AG08395 (cell line): ENCODE measurements at regions not wholly inside any gene's neighbourhood (a gene's known extent, or its start where the extent isn't known, plus 50 kb on each side); places are given as distances from the start of the nearest gene placed in this dataset.

Experiments
- DNase-seq: peaks from one replicate; pipeline ENCODE4 v3.0.0; 2012; ENCODE audit warnings: mixed read lengths, low spot score

GRCh38 chr3:68057637-68058320, 403.4 kb upstream of the SUCLG2 start:
- DNase-seq, result no peak

- no peak for DNase-seq
Observed at GRCh38 chr3:68056556-68056955, 402.1 kb upstream of the SUCLG2 start.

GRCh38 chr3:68055215-68055614, 400.8 kb upstream of the SUCLG2 start:
- no peak for DNase-seq

- no peak for DNase-seq
Observed at GRCh38 chr3:68049776-68050175, 395.4 kb upstream of the SUCLG2 start.

- DNase-seq, result no peak
Observed at GRCh38 chr3:68045976-68046375, 391.6 kb upstream of the SUCLG2 start.

GRCh38 chr3:68033867-68034266, 379.5 kb upstream of the SUCLG2 start:
- no peak for DNase-seq

GRCh38 chr3:68032209-68032608, 377.8 kb upstream of the SUCLG2 start:
- DNase-seq, result no peak

- DNase-seq, result no peak
Observed at GRCh38 chr3:68025189-68025588, 370.8 kb upstream of the SUCLG2 start.

- no peak for DNase-seq
Observed at GRCh38 chr3:68019876-68020275, 365.5 kb upstream of the SUCLG2 start.

GRCh38 chr3:68018275-68018674, 363.9 kb upstream of the SUCLG2 start:
- no peak for DNase-seq

GRCh38 chr3:68017069-68017468, 362.7 kb upstream of the SUCLG2 start:
- DNase-seq, result no peak

GRCh38 chr3:68009900-68010299, 355.5 kb upstream of the SUCLG2 start:
- DNase-seq, result no peak

- no peak for DNase-seq
Observed at GRCh38 chr3:68007621-68008226, 353.3 kb upstream of the SUCLG2 start.

GRCh38 chr3:68006646-68007045, 352.2 kb upstream of the SUCLG2 start:
- DNase-seq, result no peak

GRCh38 chr3:68004091-68004490, 349.7 kb upstream of the SUCLG2 start:
- DNase-seq, result no peak

- no peak for DNase-seq
Observed at GRCh38 chr3:67998281-67998680, 343.9 kb upstream of the SUCLG2 start.

GRCh38 chr3:67995206-67995605, 340.8 kb upstream of the SUCLG2 start:
- no peak for DNase-seq

GRCh38 chr3:67986706-67987105, 332.3 kb upstream of the SUCLG2 start:
- DNase-seq, result no peak

GRCh38 chr3:67983166-67983565, 328.8 kb upstream of the SUCLG2 start:
- no peak for DNase-seq

- no peak for DNase-seq
Observed at GRCh38 chr3:67981077-67981476, 326.7 kb upstream of the SUCLG2 start.

GRCh38 chr3:67979342-67979741, 324.9 kb upstream of the SUCLG2 start:
- DNase-seq, result no peak

GRCh38 chr3:67977762-67978161, 323.4 kb upstream of the SUCLG2 start:
- DNase-seq, result no peak

- no peak for DNase-seq
Observed at GRCh38 chr3:67976663-67977062, 322.3 kb upstream of the SUCLG2 start.

GRCh38 chr3:67964596-67964995, 310.2 kb upstream of the SUCLG2 start:
- DNase-seq, result no peak
